OCI-LY1 (cell line): ENCODE measurements at regions not wholly inside any gene's neighbourhood (a gene's known extent, or its start where the extent isn't known, plus 50 kb on each side); places are given as distances from the start of the nearest gene placed in this dataset.

ENCODE experiments used
- H2AFZ ChIP-seq: fragments of 200-600 bp; sonication (generic), shearing (Covaris generic); 2 replicates; pipeline ENCODE4 v1.6.0; 2014; ENCODE audit warnings: antibody characterized with exemption, mild to moderate bottlenecking, low read length
- H3F3A ChIP-seq: fragments of 200-600 bp; sonication (generic), shearing (Covaris generic); 2 replicates; pipeline ENCODE4 v1.6.0; 2014; ENCODE audit warnings: mild to moderate bottlenecking, antibody characterized with exemption, low read length, moderate library complexity; ENCODE audit not compliant: insufficient read depth
- H3K27ac ChIP-seq: fragments of 200-600 bp; sonication (generic); 2 replicates; pipeline ENCODE4 v1.5.1; 2014; ENCODE audit warnings: low read length, mixed run types, mild to moderate bottlenecking, low read depth; ENCODE audit not compliant: poor library complexity, severe bottlenecking
- H3K27me3 ChIP-seq: fragments of 200-600 bp; sonication (generic); 2 replicates; pipeline ENCODE4 v1.6.0; 2014; ENCODE audit warnings: antibody characterized with exemption, mild to moderate bottlenecking, low read length, moderate library complexity; ENCODE audit not compliant: insufficient read depth
- H3K36me3 ChIP-seq: fragments of 200-600 bp; sonication (generic); 2 replicates; pipeline ENCODE4 v1.6.1; 2014; ENCODE audit warnings: mild to moderate bottlenecking, antibody characterized with exemption, low read length, moderate library complexity, mixed read lengths; ENCODE audit not compliant: insufficient read depth
- H3K4me1 ChIP-seq: fragments of 200-600 bp; sonication (generic); 2 replicates; pipeline ENCODE4 v1.5.1; 2014; ENCODE audit warnings: mild to moderate bottlenecking, low read length, moderate library complexity; ENCODE audit not compliant: insufficient read depth, severe bottlenecking
- H3K4me2 ChIP-seq: fragments of 200-600 bp; sonication (generic), shearing (Covaris generic); 2 replicates; pipeline ENCODE4 v1.6.1; 2014; ENCODE audit warnings: low read length
- H3K4me3 ChIP-seq: fragments of 200-600 bp; sonication (generic); 2 replicates; pipeline ENCODE4 v1.5.1; 2014; ENCODE audit warnings: low read length, low read depth, mild to moderate bottlenecking, mixed read lengths; ENCODE audit not compliant: poor library complexity, severe bottlenecking
- H3K79me2 ChIP-seq: fragments of 200-600 bp; shearing (Covaris generic); 2 replicates; pipeline ENCODE4 v1.6.1; 2016; ENCODE audit warnings: mixed run types, low read length, mixed read lengths; ENCODE audit not compliant: insufficient read depth
- H3K9ac ChIP-seq: fragments of 200-600 bp; sonication (generic), shearing (Covaris generic); 2 replicates; pipeline ENCODE4 v1.6.1; 2014; ENCODE audit warnings: mild to moderate bottlenecking, low read length, mixed read lengths
- H3K9me2 ChIP-seq: fragments of 200-600 bp; sonication (generic), shearing (Covaris generic); 2 replicates; pipeline ENCODE4 v1.6.1; 2014; ENCODE audit warnings: low read depth, mild to moderate bottlenecking, low read length, mixed read lengths
- H3K9me3 ChIP-seq: fragments of 200-600 bp; shearing (Covaris generic); 2 replicates; pipeline ENCODE4 v1.6.1; 2014; ENCODE audit warnings: low read length, mixed read lengths
- H4K20me1 ChIP-seq: fragments of 200-600 bp; sonication (generic), shearing (Covaris generic); 2 replicates; pipeline ENCODE4 v1.6.0; 2016; ENCODE audit warnings: mild to moderate bottlenecking, low read length; ENCODE audit not compliant: insufficient read depth
- CTCF ChIP-seq: fragments of 200-600 bp; sonication (generic), shearing (Covaris generic); IDR thresholded peaks from 2 replicates; pipeline ENCODE4 v1.5.1; 2017; ENCODE audit warnings: mild to moderate bottlenecking, antibody characterized with exemption, low read length, moderate library complexity, mixed read lengths
- EZH2 ChIP-seq: fragments of 200-600 bp; sonication (generic), shearing (Covaris generic); IDR thresholded peaks from 2 replicates; pipeline ENCODE4 v1.8.0; 2017; ENCODE audit warnings: borderline replicate concordance, mixed run types, mild to moderate bottlenecking, antibody characterized with exemption, low read length, moderate library complexity, mixed read lengths

- Histone ChIP-seq H3K9me2 (no peaks in the 10 kb centered on the region), H3K9ac (no peak overlapping the region), H3F3A (no peaks in the 10 kb centered on the region), H3K4me1 (no peaks in the 10 kb centered on the region), H3K27me3 (no peaks in the 10 kb centered on the region), H2AFZ (no peak overlapping the region), H3K4me2 (no peak overlapping the region), H3K9me3 (no peaks in the 10 kb centered on the region), H4K20me1 (no peaks in the 10 kb centered on the region), H3K79me2 (no peaks in the 10 kb centered on the region), H3K27ac (no peak overlapping the region), H3K4me3 (no peak overlapping the region), H3K36me3 (no peaks in the 10 kb centered on the region)
- no peak for TF ChIP-seq CTCF
- TF ChIP-seq EZH2 = no peak
Observed at GRCh38 chr3:6182909-6183308, 678.0 kb upstream of the GRM7 start.

DNA sequence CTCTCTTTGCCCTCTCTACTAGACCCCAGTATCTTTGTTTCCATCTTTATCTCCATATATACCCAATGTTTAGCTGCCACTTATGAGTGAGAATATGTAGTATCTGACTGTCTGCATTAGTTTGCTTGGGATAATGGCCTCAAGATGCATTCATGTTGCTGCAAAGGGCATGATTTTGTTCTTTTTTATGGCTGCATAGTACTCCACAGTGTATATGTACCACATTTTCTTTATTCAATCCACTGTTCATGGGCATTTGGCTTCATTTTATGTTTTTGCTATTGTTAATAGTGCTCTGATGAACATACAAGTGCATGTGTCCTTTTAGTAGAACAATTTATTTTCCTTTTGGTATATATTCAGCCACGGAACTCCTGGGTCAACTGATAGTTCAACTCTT is 671.5 kb upstream of the GRM7 start:
- H3K36me3 ChIP-seq = no peaks in the 10 kb centered on the region
- H3K9me2 ChIP-seq = no peaks in the 10 kb centered on the region
- no peaks in the 10 kb centered on the region for H3K79me2 ChIP-seq
- H3K4me2 ChIP-seq = no peak overlapping the region
- no peaks in the 10 kb centered on the region for H3K9me3 ChIP-seq
- no peaks in the 10 kb centered on the region for H3K27me3 ChIP-seq
- no peak overlapping the region for H2AFZ ChIP-seq
- TF ChIP-seq CTCF (no peak), EZH2 (no peak)
- H3K9ac ChIP-seq = no peak overlapping the region
- H3K4me1 ChIP-seq = no peaks in the 10 kb centered on the region
- no peaks in the 10 kb centered on the region for H4K20me1 ChIP-seq
- H3F3A ChIP-seq = no peaks in the 10 kb centered on the region
- H3K4me3 ChIP-seq = no peak overlapping the region
- no peak overlapping the region for H3K27ac ChIP-seq

DNA sequence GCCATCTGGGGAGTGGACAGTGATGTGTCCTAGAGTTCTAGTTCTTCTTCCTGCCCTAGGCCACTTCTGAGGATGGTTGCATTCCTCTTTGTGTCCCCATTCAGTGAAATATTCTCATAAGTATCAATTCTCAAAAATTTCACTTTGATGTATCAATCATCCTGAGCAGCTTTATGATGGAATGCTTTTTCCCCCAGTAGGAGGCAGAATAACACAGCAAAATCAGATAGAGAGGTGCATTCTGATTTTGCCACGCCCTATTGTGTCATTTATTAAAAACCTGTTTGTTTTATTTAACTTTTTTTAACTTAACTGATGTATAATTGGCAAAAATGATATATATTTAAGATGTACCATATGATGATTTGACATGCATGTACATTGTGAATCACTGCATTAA is 656.0 kb upstream of the GRM7 start:
- H3K36me3 ChIP-seq = no peaks in the 10 kb centered on the region
- no peak overlapping the region for H2AFZ ChIP-seq
- H3K9me2 ChIP-seq = no peaks in the 10 kb centered on the region
- H3K4me1 ChIP-seq = no peaks in the 10 kb centered on the region
- no peaks in the 10 kb centered on the region for H3K9me3 ChIP-seq
- no peaks in the 10 kb centered on the region for H3K79me2 ChIP-seq
- peak; percentile 80 for TF ChIP-seq CTCF
- no peak for TF ChIP-seq EZH2
- H3F3A ChIP-seq = no peaks in the 10 kb centered on the region
- no peak overlapping the region for H3K9ac ChIP-seq
- H3K27ac ChIP-seq = no peak overlapping the region
- no peak overlapping the region for H3K4me3 ChIP-seq
- H4K20me1 ChIP-seq = no peaks in the 10 kb centered on the region
- no peak overlapping the region for H3K4me2 ChIP-seq
- H3K27me3 ChIP-seq = no peaks in the 10 kb centered on the region
